Panc1 (cell line): ENCODE measurements at regions not wholly inside any gene's neighbourhood (a gene's known extent, or its start where the extent isn't known, plus 50 kb on each side); places are given as distances from the start of the nearest gene placed in this dataset.

Source experiments
- ATAC-seq: fragments of 200-7000 bp; cut with Tn5 transposase; 2 replicates; pipeline ENCODE4 v1.9.1; 2020; ENCODE audit warnings: mild to moderate bottlenecking, moderate library complexity
- BruUV-seq: library from RNA; stranded (reverse); fragments of 400-500 nt; replicated peaks from 2 replicates; lab custom pipeline; 2021; lab: Mats Ljungman, UMichigan
- CTCF ChIA-PET: fragments of 300-600 bp; sonication (Branson Sonifier 250); formaldehyde crosslinking; loops from one replicate; lab custom pipeline; 2022; ENCODE audit warnings: antibody characterized with exemption; lab: Charles Lee
- POLR2A ChIA-PET: fragments of 300-600 bp; sonication (Branson Sonifier 250); formaldehyde crosslinking; loops from one replicate; lab custom pipeline; 2022; ENCODE audit warnings: antibody characterized with exemption; lab: Charles Lee
- DNase-seq: peaks from one replicate; pipeline ENCODE4 v3.0.0-alpha.2; 2010; ENCODE audit warnings: low read depth, low spot score
- H3K27ac ChIP-seq: 2 replicates; pipeline ENCODE4 v1.5.1; 2011; ENCODE audit warnings: mild to moderate bottlenecking, low read length, inconsistent platforms
- H3K27me3 ChIP-seq: fragments of 200-500 bp; sonication (Bioruptor generic); 2 replicates; pipeline ENCODE4 v1.6.0; 2014; ENCODE audit warnings: low read length, inconsistent platforms; ENCODE audit not compliant: control insufficient read depth, insufficient read depth
- H3K36me3 ChIP-seq: fragments of 200-500 bp; sonication (Bioruptor generic); 2 replicates; pipeline ENCODE4 v1.5.1; 2014; ENCODE audit warnings: inconsistent platforms, mild to moderate bottlenecking, low read length, moderate library complexity; ENCODE audit not compliant: control insufficient read depth, insufficient read depth
- H3K4me1 ChIP-seq: 2 replicates; pipeline ENCODE4 v1.5.1; 2011; ENCODE audit warnings: inconsistent platforms, mild to moderate bottlenecking, low read length, moderate library complexity; ENCODE audit not compliant: control insufficient read depth, insufficient read depth
- H3K4me3 ChIP-seq, 2 experiments: 2 replicates each; pipeline ENCODE4 v1.5.1; 2011 to 2012; ENCODE audit warnings: low read depth in 2 of 2, low read length in 2 of 2, mild to moderate bottlenecking in 2 of 2, inconsistent platforms in 1 of 2, moderate library complexity in 1 of 2
- H3K9me3 ChIP-seq: fragments of 200-500 bp; sonication (Bioruptor generic); 2 replicates; pipeline ENCODE4 v1.5.1; 2014; ENCODE audit warnings: low read depth, mild to moderate bottlenecking, inconsistent platforms, low read length, moderate library complexity; ENCODE audit not compliant: control insufficient read depth, insufficient read depth
- CTCF ChIP-seq: fragments of 450-650 bp; IDR thresholded peaks from 2 replicates; pipeline ENCODE4 v1.5.1; 2017; ENCODE audit warnings: mild to moderate bottlenecking
- POLR2AphosphoS5 ChIP-seq: IDR thresholded peaks from 2 replicates; pipeline ENCODE4 v1.6.1; 2012; ENCODE audit warnings: mild to moderate bottlenecking, low read depth, low read length, moderate library complexity
- SIN3A ChIP-seq: IDR thresholded peaks from 2 replicates; pipeline ENCODE4 v1.6.1; 2012; ENCODE audit warnings: low read depth, mild to moderate bottlenecking, low read length, moderate library complexity, borderline replicate concordance; ENCODE audit not compliant: insufficient read depth
- TCF7L2 ChIP-seq: IDR thresholded peaks from 2 replicates; pipeline ENCODE4 v1.6.1; 2011; ENCODE audit warnings: mild to moderate bottlenecking, low read depth, low read length, inconsistent platforms
- in situ Hi-C: cut with HindIII; loops from 2 replicates; pipeline ENCODE4 v1.10.0; 2016; ENCODE audit warnings: low sequenced_read_pairs, low pct_unique_long_range_greater_than_20kb
- intact Hi-C: fragments of 100-400 bp; cut with micrococcal nuclease; formaldehyde crosslinking; loops from one replicate; pipeline ENCODE4 v1.10.0; 2022; ENCODE audit not compliant: unreplicated experiment
- TF ChIP-seq, protein P1 (sequence below), 2 experiments: IDR thresholded peaks; 2 replicates each; pipeline ENCODE4 v1.6.1; 2011 to 2012; ENCODE audit warnings: low read depth in 2 of 2, control low read depth in 1 of 2, low read length in 1 of 2, mild to moderate bottlenecking in 1 of 2, moderate library complexity in 1 of 2; ENCODE audit not compliant: insufficient read depth in 1 of 2

GRCh38 chr9:99335280-99335679 is 113.2 kb downstream of the SEC61B start:
- Histone ChIP-seq H3K27me3 (no peaks in the 10 kb centered on the region), H3K27ac (no peak overlapping the region), H3K4me3 (no peak overlapping the region), H3K9me3 (no peaks in the 10 kb centered on the region), H3K4me1 (no peaks in the 10 kb centered on the region), H3K36me3 (no peaks in the 10 kb centered on the region)
- ChIA-PET CTCF (no interaction called here), POLR2A (no interaction called here)
- DNase-seq (no peak), ATAC-seq (no peak)
- in situ Hi-C loops (no loop called here), intact Hi-C loops (no loop called here)
- no peak for TF ChIP-seq TCF7L2
- no TSS peak for BruUV-seq

- DNase-seq (no peak), ATAC-seq (no peak)
- no peak for TF ChIP-seq SIN3A
- no peak for TF ChIP-seq TCF7L2
- TF ChIP-seq CTCF = no peak
- intact Hi-C loops (no loop called here), in situ Hi-C loops (no loop called here)
- Histone ChIP-seq H3K36me3 (no peaks in the 10 kb centered on the region), H3K9me3 (no peaks in the 10 kb centered on the region), H3K4me1 (no peaks in the 10 kb centered on the region), H3K4me3 (no peak overlapping the region), H3K27me3 (no peaks in the 10 kb centered on the region), H3K27ac (no peak overlapping the region)
- BruUV-seq = no TSS peak
- ChIA-PET POLR2A (no interaction called here), CTCF (no interaction called here)
These were observed 113.9 kb downstream of the SEC61B start for GRCh38 chr9:99336005-99336404.

DNA sequence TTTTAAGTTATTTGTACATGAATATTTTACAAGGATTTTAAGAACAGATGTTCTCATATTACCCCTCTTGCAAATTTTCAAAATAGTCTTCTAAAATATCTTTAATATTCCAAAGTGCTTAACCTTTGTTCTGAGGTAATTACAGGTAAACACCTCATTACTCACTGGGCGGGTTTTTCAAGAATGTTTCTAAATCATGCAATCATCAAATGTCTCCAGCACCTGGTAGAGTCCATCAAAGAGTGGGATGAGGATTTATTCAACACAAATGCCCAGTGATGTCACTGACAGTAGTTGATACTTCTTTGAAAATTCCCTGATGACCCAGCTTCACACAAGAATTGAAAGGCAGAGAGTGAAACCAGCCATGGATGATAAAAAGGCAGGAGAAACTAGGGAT is 114.4 kb downstream of the SEC61B start:
- no peak overlapping the region for H3K27ac ChIP-seq
- in situ Hi-C loops = no loop called here
- H3K9me3 ChIP-seq = no peaks in the 10 kb centered on the region
- POLR2A ChIA-PET = no interaction called here
- H3K4me3 ChIP-seq = no peak overlapping the region
- no TSS peak for BruUV-seq
- H3K36me3 ChIP-seq = no peaks in the 10 kb centered on the region
- no peak for ATAC-seq
- H3K4me1 ChIP-seq = no peaks in the 10 kb centered on the region
- DNase-seq = no peak
- intact Hi-C loops = no loop called here
- no peaks in the 10 kb centered on the region; the same call in 1 of the 2 replicates for H3K27me3 ChIP-seq
- CTCF ChIA-PET = no interaction called here
- TF ChIP-seq POLR2AphosphoS5 = no peak
- TF ChIP-seq TCF7L2 = no peak
- no peak for TF ChIP-seq CTCF
- TF ChIP-seq, protein P1, sequence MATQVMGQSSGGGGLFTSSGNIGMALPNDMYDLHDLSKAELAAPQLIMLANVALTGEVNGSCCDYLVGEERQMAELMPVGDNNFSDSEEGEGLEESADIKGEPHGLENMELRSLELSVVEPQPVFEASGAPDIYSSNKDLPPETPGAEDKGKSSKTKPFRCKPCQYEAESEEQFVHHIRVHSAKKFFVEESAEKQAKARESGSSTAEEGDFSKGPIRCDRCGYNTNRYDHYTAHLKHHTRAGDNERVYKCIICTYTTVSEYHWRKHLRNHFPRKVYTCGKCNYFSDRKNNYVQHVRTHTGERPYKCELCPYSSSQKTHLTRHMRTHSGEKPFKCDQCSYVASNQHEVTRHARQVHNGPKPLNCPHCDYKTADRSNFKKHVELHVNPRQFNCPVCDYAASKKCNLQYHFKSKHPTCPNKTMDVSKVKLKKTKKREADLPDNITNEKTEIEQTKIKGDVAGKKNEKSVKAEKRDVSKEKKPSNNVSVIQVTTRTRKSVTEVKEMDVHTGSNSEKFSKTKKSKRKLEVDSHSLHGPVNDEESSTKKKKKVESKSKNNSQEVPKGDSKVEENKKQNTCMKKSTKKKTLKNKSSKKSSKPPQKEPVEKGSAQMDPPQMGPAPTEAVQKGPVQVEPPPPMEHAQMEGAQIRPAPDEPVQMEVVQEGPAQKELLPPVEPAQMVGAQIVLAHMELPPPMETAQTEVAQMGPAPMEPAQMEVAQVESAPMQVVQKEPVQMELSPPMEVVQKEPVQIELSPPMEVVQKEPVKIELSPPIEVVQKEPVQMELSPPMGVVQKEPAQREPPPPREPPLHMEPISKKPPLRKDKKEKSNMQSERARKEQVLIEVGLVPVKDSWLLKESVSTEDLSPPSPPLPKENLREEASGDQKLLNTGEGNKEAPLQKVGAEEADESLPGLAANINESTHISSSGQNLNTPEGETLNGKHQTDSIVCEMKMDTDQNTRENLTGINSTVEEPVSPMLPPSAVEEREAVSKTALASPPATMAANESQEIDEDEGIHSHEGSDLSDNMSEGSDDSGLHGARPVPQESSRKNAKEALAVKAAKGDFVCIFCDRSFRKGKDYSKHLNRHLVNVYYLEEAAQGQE (IDR thresholded peaks at IDR 0.05; ENCODE audit: insufficient read depth in 1 of 2, low read depth in 2 of 2, low read length in 1 of 2) = no peak
- no peak for TF ChIP-seq SIN3A
